GM19397 (cell line): ENCODE measurements at regions not wholly inside any gene's neighbourhood (a gene's known extent, or its start where the extent isn't known, plus 50 kb on each side); places are given as distances from the start of the nearest gene placed in this dataset.
"Not testable (repeated sequence)": the region's sequence is repeated elsewhere in the genome, so short reads cannot be mapped to it uniquely, and the experiment has no call there.

ENCODE experiments used
- ATAC-seq: cut with Tn5 transposase; IDR thresholded peaks from one replicate; pipeline ENCODE4 v1.9.1; 2021; ENCODE audit warnings: mild to moderate bottlenecking, moderate library complexity; ENCODE audit not compliant: unreplicated experiment

DNA sequence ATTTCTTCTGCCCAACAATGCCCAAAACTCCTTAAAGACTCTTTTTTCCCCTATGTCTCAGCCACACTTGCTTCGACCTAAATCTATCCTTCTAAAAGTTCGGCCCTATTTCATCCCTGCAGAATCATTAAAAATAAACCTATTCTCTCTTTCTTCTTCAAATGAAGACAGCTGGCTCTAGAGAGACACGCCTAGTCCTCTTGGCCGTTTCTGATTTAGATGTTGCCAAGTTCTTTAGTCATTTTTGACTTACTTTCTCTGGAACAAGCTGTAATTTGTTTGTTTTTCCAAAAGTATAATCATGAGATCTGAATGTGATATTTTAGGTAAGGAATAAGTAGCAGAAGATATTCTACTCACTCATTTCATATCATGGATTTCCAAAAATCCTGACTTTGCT, 211.6 kb downstream of the CENPC start:
- ATAC-seq: no peak

DNA sequence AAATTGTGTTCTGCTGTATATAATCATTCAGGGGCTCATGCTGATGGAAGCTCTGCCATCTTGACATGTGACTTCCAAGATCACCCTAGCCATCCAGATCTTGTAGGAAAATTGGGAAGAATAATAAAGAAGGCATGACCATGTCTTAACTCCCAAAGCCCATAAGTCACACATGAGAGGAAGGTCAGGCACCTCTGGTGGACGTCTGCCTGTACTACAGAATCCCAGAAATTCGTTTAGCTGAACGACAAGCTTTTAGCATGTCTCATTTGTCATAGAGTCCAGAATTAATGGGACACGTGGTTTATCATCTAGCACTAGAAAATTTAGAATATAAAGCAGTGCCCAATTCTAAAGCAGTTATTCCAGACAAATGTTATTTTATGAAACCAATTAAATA, 212.7 kb downstream of the CENPC start:
- ATAC-seq: peak; percentile 73

DNA sequence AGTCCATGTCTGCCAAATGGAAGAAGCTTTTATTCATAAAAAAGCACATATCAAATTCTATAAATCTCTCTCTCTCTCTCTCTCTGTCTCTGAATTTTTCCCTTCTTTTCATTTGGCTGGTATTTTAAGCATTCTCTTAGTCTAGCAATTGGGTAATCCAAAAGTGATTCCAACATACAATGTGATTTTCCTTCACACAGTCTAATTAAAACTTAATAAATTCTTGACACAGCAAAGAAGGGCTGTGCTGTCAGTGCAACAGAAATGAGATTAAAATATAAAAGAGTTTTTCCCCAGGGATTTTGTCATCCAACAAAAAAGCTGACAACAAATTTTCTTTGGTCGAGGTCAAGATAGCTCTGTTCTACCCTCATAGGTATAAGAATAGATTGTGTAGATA, 216.9 kb downstream of the CENPC start:
- ATAC-seq: no peak

DNA sequence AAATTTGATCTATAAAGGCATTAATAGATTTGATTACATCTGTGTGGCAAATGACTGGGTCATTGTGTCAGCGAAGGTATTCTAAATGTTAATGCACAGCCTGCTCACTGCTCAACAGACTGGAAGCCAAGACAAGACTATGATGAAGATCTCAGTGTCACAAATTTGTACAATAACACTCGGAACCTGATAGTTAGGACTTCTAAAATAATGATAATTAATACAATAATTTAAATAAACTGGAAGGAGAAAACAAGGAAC, 217.4 kb downstream of the CENPC start:
- ATAC-seq: no peak

DNA sequence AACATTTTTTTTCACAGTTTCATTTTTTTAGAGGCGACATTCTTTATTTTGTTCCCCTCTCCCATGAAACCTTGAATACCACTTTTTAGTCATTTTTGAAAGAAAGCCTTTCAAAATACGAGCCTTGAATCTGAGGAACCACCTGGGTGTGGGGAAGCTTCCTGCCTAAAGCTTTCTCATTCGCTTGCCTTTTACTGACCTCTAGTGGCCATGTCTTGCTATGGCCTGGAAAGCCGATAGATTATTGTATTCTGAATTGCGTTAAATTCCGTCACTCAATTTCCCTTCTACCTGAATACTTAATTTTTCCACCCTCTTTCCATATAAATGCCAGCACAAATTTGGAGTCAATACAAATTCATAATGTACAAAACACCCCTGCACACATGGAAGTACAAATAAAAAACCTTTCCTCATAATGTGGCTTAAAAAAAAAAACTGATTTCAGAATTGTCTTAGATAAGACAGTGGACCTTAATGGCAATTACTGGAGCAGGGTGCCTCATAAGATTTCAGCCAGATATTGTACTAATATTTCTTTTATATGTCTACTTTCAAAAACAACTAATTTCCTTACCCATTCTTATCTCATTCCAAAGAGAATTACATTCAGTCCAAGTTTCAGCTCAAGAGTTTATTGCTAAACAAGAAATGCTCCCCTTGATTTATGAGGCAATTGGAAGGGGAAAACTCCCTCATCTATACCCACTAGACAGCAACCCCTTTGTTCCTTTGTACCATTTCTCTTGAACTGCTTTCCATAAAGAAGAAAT, 217.9 kb downstream of the CENPC start:
- peak; percentile 95 for ATAC-seq

DNA sequence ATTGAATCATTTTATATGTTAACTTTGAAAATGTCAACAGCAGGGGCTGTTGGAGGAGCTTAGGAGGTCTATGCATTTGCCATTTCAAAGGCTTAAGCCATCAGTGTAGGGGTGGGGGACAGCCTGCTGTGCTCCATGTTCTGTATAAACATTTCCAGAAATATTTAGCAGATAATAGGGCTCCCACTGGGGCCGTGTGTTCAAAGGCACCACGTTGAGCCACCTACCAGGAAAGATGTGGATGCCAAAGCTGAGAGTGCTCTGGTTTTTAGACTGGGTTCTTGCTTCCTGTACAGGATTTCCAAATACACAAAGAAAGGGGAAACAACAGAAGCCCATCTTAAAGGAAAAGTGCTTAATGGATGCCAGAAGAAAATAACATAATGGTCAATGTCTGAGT, 219.5 kb downstream of the CENPC start:
- ATAC-seq: no peak

DNA sequence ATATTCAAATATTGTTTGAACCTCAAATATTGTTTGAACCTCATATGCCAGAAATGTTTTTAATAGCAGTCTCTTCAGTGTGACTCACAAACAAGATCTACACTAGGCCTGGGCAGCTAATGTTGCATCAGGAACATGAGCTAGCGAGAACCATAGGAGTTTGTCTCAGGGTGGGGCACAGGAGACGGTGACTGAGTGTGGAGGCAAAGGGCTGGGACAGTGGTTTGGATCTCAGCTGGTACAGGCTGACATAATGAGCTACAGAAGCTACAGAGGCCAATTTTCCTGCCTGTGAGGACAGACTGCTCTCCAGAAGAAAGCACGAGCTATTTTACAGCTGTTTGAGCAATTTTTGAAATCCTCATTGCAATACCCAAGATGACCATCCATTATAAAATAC, 224.7 kb downstream of the CENPC start:
- ATAC-seq: no peak

DNA sequence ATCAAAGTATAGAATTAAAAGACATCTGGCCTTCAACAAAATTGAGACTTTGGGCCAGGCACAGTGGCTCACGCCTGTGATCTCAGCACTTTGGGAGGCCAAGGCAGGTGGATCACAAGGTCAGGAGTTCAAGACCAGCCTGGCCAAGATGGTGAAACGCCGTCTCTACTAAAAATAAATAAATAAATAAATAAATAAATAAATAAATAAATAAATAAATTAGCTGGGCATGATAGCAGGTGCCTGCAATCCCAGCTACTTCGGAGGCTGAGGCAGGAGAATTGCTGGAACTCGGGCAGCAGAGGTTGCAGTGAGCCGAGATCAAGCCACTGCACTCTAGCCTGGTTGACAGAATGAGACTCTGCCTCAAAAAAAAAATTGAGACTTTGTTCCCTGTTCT, 225.7 kb downstream of the CENPC start:
- not testable (repeated sequence) for ATAC-seq

DNA sequence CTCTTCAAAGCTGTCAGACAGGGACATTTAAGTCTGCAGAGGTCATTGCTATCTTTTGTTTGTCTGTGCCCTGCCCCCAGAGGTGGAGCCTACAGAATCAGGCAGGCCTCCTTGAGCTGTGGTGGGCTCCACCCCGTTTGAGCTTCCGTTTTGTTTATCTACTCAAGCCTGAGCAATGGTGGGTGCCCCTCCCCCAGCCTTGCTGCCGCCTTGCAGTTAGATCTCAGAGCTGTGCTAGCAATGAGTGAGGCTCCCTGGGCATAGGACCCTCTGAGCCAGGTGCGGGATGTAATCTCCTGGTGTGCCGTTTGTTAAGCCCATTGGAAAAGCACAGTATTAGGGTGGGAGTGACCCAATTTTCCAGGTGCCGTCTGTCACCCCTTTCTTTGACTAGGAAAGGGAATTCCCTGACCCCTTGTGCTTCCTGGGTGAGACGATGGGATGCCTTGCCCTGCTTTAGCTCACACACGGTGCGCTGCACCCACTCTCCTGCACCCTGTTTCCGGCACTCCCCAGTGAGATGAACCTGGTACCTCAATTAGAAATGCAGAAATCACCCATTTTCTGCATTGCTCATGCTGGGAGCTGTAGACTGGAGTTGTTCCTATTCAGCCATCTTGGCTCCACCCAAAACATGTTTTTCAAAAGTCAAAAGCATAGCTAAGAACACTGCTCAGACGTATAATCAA, 244.7 kb downstream of the CENPC start:
- not testable (repeated sequence) for ATAC-seq

DNA sequence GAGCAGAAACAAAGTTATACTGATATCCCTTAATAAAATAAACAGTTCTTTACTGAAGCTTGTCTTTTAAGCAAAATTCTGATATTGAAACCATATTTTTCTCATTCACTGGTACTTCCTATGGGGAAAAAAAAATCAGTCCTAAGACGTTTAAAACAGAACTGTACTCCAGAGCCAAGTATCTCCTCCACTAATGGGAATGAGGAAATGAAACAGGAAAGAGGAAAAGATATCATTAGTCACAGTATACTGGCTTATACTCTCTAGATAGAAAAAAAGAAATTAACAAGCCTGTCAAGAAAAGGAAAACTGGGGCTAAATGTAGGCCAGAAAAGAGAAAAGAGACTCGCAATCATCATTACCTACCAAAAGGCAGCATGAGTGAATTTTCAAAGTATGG, 252.7 kb downstream of the CENPC start:
- ATAC-seq: no peak

DNA sequence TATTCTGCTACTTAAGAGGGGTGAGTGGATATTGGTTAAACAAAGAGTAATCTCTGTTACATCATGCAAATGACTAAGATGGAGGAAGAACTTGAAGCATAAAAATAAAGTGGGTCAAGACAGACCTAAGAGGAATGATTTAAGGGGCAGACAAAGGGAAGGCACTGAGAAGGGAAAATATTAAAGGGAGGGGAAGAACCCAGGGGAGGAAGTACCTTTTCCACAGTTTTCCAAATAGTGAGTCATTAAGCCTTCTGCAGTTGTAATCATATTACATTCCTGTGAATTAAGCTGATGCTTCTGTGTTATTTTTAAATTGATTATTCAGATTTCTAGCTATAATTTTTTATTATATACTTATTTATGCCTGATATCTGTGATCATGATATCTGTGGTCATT, 253.3 kb downstream of the CENPC start:
- no peak for ATAC-seq

DNA sequence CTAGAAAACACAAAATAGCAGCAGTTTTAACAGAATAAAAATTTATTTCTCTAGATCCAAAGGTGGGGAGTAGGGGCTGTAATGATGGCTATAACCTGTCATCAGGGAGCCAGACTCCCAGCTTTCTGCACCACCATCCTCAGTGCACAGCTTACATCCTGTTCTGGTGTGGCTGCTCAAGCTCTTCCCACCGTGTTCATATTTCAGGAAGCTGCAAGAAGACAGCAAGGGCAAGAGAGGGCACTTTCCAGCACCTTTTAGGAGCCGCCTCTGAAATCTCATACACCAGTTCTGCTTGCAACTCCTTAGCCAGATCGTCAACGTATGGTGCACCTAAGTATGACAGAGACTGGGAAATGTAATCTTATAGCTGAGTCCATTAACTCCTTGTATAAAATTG, 253.7 kb downstream of the CENPC start:
- no peak for ATAC-seq

DNA sequence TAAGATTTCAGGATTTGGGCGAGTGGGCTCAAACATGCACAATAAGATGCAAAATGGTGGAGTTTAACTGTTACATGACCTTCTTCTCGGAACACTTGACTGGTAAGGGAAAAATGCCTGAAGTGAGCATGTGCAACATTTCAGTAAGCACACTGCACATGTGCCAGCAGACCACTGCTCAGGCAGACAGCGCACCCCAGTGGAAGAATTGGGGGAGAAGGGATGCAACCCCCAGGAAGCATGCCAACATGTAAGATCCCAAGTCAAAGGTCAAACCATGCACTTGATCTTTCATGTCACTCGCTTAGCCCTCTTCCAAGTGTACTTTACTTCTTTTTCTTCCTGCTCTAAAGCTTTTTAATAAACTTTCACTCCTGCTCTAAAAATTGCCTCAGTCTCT, 256.3 kb downstream of the CENPC start:
- ATAC-seq: peak; percentile 53

DNA sequence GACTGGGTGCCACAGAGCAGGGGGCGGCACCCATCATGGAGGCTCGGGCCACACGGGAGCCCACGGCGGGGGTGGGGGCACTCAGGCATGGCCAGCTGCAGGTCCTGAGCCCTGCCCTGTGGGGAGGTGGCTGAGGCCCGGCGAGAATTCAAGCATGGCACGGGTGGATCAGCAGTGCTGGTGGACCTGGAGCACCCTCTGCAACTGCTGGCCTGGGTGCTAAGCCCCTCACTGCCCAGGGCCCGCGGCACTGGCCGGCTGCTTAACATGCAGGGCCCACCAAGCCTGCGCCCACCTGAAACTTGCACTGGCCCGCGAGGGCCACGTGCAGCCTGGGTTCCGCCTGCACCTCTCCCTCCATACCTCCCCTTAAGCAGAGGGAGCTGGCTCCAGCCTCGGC, 258.6 kb downstream of the CENPC start:
- ATAC-seq: no peak

DNA sequence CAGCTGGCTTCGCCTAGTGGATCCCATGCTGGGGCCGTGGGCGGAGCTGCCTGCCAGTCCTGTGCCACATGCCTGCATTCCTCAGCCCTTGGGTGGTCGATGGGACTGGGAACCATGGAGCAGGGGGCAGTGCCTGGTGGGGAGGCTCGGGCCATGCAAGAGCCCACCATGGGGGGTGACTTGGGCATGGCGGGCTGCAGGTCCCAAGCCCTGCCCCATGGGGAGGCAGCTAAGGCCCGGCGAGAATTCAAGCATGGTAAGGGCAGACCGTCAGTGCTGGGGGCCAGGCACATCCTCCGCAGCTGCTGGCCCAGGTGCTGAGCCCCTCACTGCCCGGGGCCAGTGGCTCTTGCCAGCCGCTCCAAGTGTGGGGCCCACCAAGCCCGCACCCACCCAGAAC, 262.6 kb downstream of the CENPC start:
- ATAC-seq: no peak

DNA sequence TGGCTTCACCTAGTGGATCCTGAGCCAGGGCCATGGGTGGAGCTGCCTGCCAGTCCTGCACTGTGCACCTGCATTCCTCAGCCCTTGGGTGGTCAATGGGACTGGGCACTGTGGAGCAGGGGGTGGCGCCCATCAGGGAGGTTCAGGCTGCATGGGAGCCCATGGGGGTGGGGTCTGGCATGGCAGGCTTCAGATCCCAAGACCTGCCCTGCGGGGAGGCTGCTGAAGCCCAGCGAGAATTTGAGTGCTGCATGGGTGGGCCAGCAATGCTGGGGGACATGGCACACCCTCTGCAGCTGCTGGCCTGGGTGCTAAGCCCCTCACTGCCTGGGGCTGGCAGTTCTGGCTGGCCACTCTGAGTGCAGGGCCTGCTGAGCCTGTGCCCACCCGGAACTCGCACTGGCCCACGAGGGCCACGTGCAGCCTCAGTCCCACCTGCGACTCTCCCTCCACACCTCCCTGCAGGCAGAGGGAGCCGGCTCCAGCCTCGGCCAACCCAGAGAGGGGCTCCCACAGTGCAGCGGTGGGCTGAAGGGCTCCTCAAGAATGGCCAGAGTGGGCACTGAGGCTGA, 270.0 kb downstream of the CENPC start:
- ATAC-seq: no peak

DNA sequence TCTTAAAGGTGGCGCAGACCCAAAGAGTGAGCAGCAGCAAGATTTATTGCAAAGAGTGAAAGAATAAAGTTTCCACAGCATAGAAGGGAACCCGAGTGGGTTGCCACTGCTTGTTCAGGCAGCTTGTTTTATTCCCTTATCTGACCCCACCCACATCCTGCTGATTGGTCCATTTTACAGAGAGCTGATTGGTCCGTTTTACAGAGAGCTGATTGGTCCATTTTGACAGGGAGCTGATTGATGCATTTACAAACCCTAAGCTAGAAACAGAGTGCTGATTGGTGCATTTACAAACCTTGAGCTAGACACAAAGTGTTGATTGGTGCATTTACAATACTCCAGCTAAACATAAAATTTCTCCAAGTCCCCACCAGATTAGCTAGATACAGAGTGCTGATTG, 270.6 kb downstream of the CENPC start:
- not testable (repeated sequence) for ATAC-seq

DNA sequence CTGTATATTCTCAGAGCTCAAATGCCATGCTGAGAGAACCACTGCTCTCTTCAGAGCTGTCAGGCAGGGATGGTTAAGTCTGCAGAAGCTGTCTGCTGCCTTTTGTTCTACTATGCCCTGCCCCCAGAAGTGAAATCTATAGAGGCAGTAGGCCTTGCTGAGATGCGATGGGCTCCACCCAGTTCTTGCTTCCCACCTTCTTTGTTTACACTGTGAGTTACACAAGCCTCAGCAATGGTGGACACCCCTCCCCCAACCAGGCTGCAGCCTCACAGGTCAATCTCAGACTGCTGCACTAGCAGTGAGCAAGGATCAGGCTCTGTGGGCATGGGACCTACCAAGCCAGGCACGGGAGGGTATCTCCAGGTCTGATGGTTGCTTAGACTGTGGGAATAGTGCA, 271.6 kb downstream of the CENPC start:
- ATAC-seq: no peak

DNA sequence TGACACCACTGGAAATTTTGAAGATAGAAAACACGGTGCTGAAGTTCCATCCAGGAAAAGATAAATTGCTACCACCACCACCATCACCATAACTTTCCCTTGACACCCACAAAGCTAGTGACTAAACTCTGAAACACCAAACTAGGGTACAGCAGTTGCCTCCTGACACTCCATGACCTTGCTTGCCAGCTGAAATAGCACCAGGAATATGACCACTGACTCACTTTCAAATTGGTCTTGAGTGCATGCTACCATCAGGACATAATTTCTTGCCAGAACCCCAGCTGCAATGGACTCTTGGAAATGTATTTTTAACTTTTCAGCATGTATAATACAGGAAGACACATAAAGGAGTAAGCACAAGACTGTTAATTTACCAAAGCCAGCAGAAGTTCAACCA, 283.3 kb downstream of the CENPC start:
- no peak for ATAC-seq

DNA sequence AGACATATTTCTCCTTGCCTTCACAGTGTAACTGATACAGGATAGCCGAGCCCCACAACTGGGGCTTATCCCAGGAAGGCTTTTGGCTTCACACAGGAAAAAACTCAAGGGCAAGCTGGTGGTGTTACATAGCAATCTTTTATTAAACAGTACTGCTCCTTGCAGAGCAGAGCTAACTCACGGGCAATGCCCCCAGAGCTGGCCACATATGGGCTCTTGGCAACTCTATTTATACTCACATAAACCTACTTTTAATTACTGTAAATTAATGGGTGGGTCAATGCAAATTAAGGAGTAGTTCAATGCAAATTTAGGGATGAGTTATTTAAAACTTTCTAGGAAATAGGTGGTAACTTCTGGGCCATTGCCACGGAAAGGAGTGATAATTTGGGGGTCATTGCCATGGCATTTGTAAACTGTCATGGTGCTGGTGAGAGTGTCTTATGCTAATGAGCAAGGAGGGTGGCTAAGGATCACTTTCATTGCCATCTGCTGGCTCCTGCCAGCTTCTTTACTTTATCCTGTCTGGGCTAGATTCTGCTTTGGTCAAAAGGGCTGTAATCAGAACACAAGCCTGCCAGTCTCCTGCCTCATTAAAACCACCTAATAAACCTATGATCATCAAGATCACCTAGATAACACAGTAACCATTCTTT, 288.8 kb downstream of the CENPC start:
- no peak for ATAC-seq

DNA sequence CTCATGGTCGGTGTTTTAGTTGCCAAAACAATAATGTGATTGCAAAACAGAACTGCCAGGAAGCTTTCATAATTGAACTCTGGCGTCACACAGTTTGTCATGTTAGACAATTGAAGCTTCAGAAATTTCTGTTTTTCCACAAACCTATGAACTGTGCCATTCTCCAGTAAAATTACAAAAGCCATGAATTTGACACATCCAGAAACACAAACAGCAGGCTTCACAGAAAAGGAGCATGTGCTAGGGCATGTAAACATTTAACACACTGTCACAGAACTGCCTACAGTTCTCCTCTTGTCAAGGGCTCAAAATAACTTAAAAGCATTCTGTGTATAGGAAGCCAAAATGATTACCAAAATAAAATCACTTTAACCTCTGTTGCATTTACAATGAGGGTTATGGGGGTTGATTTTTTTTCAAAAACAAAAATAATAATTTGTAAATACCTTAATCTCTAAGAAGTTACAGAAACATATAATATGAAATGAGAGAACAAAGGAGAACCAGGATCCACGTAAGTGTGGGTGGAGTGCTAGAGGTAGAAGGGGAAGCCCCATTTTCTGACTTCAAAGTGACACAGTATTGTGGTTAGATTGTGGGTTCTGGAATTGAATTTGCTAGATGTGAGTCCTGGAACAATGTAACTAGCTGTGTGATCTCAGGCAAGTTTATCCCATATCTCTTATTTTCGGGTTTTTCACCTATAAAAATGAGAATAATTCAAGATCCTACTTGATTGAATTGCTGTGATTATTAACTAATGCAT, 295.0 kb downstream of the CENPC start:
- ATAC-seq: no peak
